ENCODE measurements at regions not wholly inside any gene's neighbourhood (a gene's known extent, or its start where the extent isn't known, plus 50 kb on each side); places are given as distances from the start of the nearest gene placed in this dataset.

DNA sequence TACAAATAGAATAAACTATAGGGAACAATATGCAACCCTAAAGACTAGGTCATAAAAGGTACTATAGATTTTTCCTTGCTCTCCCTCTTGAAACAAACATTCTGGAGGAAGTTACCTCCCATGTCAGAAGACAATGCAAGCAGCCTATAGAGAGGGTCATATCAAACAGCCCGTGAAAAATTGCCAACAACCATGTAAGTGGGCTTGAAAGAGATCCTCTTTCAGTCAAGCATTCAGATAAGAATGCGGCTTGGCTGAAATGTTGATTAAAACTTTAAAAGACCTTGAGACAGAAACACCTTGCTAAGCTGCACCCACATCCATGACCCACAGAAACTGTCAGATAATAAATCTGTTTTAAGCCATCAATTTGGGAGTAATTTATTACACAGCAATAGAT lies 526.6 kb upstream of the GHITM start:
- Histone ChIP-seq H3K27me3 (no peaks in the 10 kb centered on the region), H3K27ac (no peak overlapping the region), H3K36me3 (no peaks in the 10 kb centered on the region), H3K9me3 (no peaks in the 10 kb centered on the region), H3K4me3 (no peak overlapping the region), H3K4me1 (no peaks in the 10 kb centered on the region)
- ATAC-seq = no peak
- intact Hi-C loops (cut with DNase I) = no loop called here
- TF ChIP-seq, protein P1, sequence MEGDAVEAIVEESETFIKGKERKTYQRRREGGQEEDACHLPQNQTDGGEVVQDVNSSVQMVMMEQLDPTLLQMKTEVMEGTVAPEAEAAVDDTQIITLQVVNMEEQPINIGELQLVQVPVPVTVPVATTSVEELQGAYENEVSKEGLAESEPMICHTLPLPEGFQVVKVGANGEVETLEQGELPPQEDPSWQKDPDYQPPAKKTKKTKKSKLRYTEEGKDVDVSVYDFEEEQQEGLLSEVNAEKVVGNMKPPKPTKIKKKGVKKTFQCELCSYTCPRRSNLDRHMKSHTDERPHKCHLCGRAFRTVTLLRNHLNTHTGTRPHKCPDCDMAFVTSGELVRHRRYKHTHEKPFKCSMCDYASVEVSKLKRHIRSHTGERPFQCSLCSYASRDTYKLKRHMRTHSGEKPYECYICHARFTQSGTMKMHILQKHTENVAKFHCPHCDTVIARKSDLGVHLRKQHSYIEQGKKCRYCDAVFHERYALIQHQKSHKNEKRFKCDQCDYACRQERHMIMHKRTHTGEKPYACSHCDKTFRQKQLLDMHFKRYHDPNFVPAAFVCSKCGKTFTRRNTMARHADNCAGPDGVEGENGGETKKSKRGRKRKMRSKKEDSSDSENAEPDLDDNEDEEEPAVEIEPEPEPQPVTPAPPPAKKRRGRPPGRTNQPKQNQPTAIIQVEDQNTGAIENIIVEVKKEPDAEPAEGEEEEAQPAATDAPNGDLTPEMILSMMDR (IDR thresholded peaks at IDR 0.05) = no peak
- DNase-seq = no peak

DNA sequence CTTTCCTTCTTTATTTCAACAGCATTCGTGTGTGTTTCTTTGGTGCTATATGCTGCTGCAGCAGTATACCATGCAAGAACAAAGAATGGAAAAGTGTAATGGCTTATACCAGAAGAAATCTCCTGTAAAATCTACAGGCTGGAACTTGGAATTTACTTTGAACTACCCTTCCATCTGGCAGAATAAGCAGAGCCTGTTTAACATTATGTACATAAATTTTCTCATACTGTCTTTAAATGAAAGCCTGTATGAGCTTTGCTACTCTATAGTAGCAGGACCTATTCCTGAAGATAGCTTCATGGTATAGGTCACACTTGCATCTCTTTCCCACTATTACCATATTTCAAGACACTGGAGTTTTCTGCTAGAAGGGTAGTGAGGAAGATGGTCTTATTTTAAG lies 522.1 kb upstream of the GHITM start:
- Histone ChIP-seq H3K36me3 (no peaks in the 10 kb centered on the region), H3K4me3 (no peak overlapping the region), H3K27me3 (no peaks in the 10 kb centered on the region), H3K9me3 (no peaks in the 10 kb centered on the region), H3K27ac (no peak overlapping the region), H3K4me1 (no peaks in the 10 kb centered on the region)
- no peak for ATAC-seq
- no peak for DNase-seq
- TF ChIP-seq, protein P1 (IDR thresholded peaks at IDR 0.05) = no peak
- intact Hi-C loops (cut with DNase I) = no loop called here

DNA sequence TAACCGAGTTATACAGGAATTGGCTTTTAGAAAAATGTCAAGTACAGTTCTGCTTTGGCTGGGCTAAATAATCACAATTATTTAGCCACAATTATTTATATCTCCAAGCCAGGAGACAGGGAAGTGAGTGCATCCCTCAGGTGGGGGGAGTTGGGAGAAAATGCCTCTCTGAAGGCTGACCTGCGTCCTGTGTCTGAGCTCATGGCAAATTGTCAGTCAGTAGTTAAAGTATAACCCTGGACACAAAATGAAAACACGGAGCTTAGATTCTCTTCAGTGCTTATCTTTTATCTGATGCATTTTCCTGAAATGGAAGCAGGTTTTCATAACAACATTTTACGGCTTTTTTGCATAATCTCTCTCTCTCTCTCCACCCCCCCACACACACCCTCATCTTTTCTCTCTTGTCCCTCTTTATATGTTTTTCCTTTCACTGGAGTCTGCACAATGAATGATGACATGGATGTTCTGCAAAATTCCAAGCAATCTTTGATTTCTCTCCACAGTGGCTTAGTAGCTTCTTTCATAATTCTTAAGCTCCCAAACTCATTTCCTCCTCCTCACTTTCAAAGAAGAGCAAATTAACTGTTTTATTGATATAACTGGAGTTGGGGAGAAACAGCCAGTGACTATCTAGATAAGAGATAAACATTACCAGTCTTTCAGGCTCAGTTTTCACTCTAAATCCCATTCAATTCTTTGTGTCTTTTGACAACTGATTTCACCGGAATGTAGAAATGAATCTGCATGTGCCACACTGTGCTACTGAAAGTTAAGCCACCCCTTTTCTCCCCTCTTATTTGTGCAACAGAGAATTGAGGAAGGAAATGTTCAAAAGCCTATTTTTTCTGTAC lies 521.4 kb upstream of the GHITM start:
- H3K27me3 ChIP-seq = no peaks in the 10 kb centered on the region
- no peak overlapping the region for H3K4me3 ChIP-seq
- no peaks in the 10 kb centered on the region for H3K9me3 ChIP-seq
- TF ChIP-seq, protein P1 (IDR thresholded peaks at IDR 0.05) = no peak
- H3K4me1 ChIP-seq = no peaks in the 10 kb centered on the region
- ATAC-seq (no peak), DNase-seq (peak in 1 of 4 donors; percentile 23)
- no peak overlapping the region for H3K27ac ChIP-seq
- no peaks in the 10 kb centered on the region for H3K36me3 ChIP-seq
- intact Hi-C loops (cut with DNase I) = no loop called here

DNA sequence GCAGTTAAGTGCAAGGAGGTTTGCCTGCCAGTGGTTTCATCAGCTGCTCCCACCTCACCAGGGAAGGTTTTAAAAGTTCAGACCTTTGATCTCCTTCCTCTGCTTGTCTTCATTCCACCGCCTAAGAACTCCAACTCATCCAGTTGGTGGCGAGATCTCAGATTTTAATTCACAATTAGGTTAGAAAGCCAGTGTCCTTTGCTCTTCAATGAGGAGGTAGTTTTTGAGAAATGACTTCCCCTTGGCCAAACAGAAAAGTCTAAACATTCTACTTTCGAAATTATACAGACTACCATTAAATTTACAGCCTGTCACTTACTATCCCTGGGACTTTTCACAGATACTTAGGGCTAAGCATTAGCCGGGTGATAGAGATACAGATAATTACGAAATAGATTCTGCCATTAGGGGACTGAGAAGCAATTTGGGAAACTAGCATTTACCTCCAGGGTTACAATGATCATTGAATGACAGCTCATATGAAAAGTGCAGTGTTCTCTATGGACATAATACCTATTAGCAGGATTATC lies 513.4 kb upstream of the GHITM start:
- intact Hi-C loops (cut with DNase I) = no loop called here

DNA sequence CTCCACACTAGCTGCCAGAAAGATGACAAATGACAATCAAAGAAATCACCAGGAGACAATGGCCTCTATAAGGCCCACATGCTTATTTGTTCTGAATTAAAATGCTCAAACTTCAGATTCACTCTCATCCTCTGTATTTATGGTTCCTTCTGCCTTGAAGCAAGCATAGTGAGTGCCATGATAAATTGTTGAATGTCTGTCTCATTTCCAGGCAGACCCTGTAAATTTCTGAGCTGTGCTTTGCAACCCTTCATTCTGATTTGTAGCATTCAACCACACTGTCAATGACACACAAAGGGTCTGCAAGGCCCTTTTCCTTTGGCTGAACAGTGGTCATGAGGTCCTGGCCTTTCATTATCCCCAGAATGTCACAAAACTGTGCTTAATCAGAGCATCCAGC lies 506.6 kb upstream of the GHITM start:
- TF ChIP-seq, protein P1 (IDR thresholded peaks at IDR 0.05) = no peak
- DNase-seq = no peak
- Histone ChIP-seq H3K9me3 (no peaks in the 10 kb centered on the region), H3K27me3 (no peaks in the 10 kb centered on the region), H3K36me3 (no peaks in the 10 kb centered on the region), H3K4me3 (no peak overlapping the region), H3K27ac (no peak overlapping the region), H3K4me1 (no peaks in the 10 kb centered on the region)
- ATAC-seq = no peak
- intact Hi-C loops (cut with DNase I) = no loop called here

More for the DNA sequence above, 513.4 kb upstream of the GHITM start:
- Histone ChIP-seq H3K9me3 (no peaks in the 10 kb centered on the region), H3K27ac (no peak overlapping the region), H3K4me3 (no peak overlapping the region), H3K4me1 (no peaks in the 10 kb centered on the region), H3K27me3 (no peaks in the 10 kb centered on the region), H3K36me3 (no peaks in the 10 kb centered on the region)
- TF ChIP-seq, protein P1 (IDR thresholded peaks at IDR 0.05) = no peak
- ATAC-seq (no peak), DNase-seq (no peak)
